Calu3 (cell line): ENCODE measurements at regions not wholly inside any gene's neighbourhood (a gene's known extent, or its start where the extent isn't known, plus 50 kb on each side); places are given as distances from the start of the nearest gene placed in this dataset.

Experiments used
- BruUV-seq: library from RNA; stranded (reverse); fragments of 400-500 nt; replicated peaks from 2 replicates; lab custom pipeline; 2021; lab: Mats Ljungman, UMichigan
- CTCF ChIA-PET: fragments of 300-600 bp; sonication (Branson Sonifier 250); formaldehyde crosslinking; loops from one replicate; lab custom pipeline; 2022; ENCODE audit warnings: antibody characterized with exemption; lab: Charles Lee
- DNase-seq: peaks from one replicate; pipeline ENCODE4 v3.0.0; 2022
- H3K27ac Mint-ChIP-seq: one replicate; pipeline ENCODE4 v1.8.0; 2022; ENCODE audit warnings: mixed read lengths; ENCODE audit not compliant: unreplicated experiment
- H3K27me3 Mint-ChIP-seq: one replicate; pipeline ENCODE4 v1.8.0; 2022; ENCODE audit warnings: mixed read lengths; ENCODE audit not compliant: unreplicated experiment
- H3K36me3 Mint-ChIP-seq: one replicate; pipeline ENCODE4 v1.8.0; 2022; ENCODE audit warnings: mild to moderate bottlenecking, moderate library complexity, mixed read lengths; ENCODE audit not compliant: insufficient read depth, unreplicated experiment
- H3K4me1 Mint-ChIP-seq: one replicate; pipeline ENCODE4 v1.8.0; 2022; ENCODE audit warnings: mild to moderate bottlenecking, low read depth, mixed read lengths; ENCODE audit not compliant: unreplicated experiment
- H3K4me3 Mint-ChIP-seq: one replicate; pipeline ENCODE4 v1.8.0; 2022; ENCODE audit warnings: mild to moderate bottlenecking, low read depth, moderate library complexity, mixed read lengths; ENCODE audit not compliant: unreplicated experiment
- H3K9me3 Mint-ChIP-seq: one replicate; pipeline ENCODE4 v1.8.0; 2022; ENCODE audit warnings: low read depth, mixed read lengths; ENCODE audit not compliant: unreplicated experiment
- intact Hi-C: fragments of 100-400 bp; cut with micrococcal nuclease; formaldehyde crosslinking; loops from one replicate; pipeline ENCODE4 v1.10.0; 2022; ENCODE audit not compliant: unreplicated experiment
- TF ChIP-seq, protein P1 (sequence below): fragments of 200-600 bp; IDR thresholded peaks from one replicate; pipeline ENCODE4 v1.8.0; 2022; ENCODE audit warnings: antibody characterized with exemption; ENCODE audit not compliant: unreplicated experiment

GRCh38 chr2:78895022-78895421 is 130.5 kb upstream of the REG3G start:
- intact Hi-C loops, result no loop called here
- BruUV-seq, result no TSS peak
- TF ChIP-seq, protein P1, sequence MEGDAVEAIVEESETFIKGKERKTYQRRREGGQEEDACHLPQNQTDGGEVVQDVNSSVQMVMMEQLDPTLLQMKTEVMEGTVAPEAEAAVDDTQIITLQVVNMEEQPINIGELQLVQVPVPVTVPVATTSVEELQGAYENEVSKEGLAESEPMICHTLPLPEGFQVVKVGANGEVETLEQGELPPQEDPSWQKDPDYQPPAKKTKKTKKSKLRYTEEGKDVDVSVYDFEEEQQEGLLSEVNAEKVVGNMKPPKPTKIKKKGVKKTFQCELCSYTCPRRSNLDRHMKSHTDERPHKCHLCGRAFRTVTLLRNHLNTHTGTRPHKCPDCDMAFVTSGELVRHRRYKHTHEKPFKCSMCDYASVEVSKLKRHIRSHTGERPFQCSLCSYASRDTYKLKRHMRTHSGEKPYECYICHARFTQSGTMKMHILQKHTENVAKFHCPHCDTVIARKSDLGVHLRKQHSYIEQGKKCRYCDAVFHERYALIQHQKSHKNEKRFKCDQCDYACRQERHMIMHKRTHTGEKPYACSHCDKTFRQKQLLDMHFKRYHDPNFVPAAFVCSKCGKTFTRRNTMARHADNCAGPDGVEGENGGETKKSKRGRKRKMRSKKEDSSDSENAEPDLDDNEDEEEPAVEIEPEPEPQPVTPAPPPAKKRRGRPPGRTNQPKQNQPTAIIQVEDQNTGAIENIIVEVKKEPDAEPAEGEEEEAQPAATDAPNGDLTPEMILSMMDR, result no peak
- peaks cover 11% of the 10 kb centered on the region for H3K9me3 Mint-ChIP-seq
- H3K4me3 Mint-ChIP-seq, result no peak overlapping the region
- H3K36me3 Mint-ChIP-seq, result no peaks in the 10 kb centered on the region
- no peaks in the 10 kb centered on the region for H3K4me1 Mint-ChIP-seq
- no peaks in the 10 kb centered on the region for H3K27me3 Mint-ChIP-seq
- CTCF ChIA-PET, result no interaction called here
- no peak for DNase-seq
- no peak overlapping the region for H3K27ac Mint-ChIP-seq

DNA sequence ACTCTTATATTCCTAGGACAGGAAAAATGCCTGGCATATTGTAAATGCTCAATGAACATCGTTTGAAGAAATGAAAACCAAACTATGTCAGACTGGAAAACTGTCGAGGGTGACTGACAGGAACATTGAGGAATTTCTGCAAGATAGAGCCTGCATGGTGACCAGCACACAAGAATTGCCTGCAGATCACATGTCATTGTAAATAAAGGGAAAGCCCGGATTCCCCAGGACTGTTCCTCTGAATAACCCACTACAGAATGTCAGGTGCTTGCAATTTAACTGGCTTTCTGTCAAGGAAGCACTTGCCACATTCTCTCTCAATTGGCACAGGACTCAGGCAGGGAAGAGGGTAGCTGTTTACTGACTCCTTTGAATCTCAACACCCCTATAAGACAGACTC is 129.0 kb upstream of the REG3G start:
- intact Hi-C loops, result no loop called here
- BruUV-seq, result no TSS peak
- Mint-ChIP-seq H3K4me1 (no peaks in the 10 kb centered on the region), H3K9me3 (peaks cover 13% of the 10 kb centered on the region), H3K36me3 (no peaks in the 10 kb centered on the region), H3K4me3 (no peak overlapping the region), H3K27me3 (no peaks in the 10 kb centered on the region), H3K27ac (no peak overlapping the region)
- CTCF ChIA-PET, result no interaction called here
- no peak for DNase-seq
- TF ChIP-seq, protein P1, result no peak

DNA sequence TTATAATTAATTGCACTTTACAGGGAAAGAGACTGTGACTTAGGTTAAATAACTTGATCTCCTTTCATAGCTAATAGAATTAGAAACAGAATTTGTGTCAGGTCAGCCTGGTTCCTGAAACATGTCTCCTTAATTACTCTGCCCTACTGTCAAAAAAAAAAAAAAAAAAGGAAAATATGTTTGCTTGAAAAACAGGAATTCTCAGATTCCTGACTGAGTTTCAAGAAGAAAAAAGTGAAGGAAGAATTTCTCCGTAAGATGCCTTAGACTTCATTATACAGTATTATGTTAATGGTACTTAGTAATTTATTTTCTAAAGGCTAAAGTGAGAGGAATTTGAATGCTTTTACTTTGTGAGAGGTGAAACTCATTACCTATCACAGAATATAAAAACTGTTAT is 118.4 kb upstream of the REG3G start:
- H3K4me3 Mint-ChIP-seq, result no peak overlapping the region
- BruUV-seq, result no TSS peak
- H3K36me3 Mint-ChIP-seq, result no peaks in the 10 kb centered on the region
- TF ChIP-seq, protein P1, result no peak
- peaks cover 9% of the 10 kb centered on the region for H3K9me3 Mint-ChIP-seq
- no peak for DNase-seq
- no peak overlapping the region for H3K27ac Mint-ChIP-seq
- CTCF ChIA-PET, result no interaction called here
- intact Hi-C loops, result no loop called here
- H3K27me3 Mint-ChIP-seq, result no peaks in the 10 kb centered on the region
- H3K4me1 Mint-ChIP-seq, result no peaks in the 10 kb centered on the region

DNA sequence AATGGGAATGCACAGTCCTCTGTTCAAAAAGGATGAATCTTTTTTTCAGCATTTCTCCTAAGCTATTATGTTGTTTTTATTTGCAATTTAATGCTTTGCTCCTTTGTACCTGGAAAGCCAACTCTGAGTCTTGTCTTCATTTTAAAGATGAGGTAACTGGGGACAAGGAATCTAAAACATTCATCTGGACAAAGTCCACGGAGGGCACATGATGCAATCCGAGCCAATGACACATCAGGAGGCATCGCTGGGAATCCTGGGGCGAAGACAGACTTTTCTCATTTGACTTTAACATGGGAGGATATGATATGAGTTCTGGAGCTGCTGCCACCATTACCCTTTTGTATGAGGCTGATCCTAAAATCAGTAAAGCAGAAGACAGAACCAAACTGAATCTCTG is 116.5 kb upstream of the REG3G start:
- intact Hi-C loops, result no loop called here
- Mint-ChIP-seq H3K9me3 (peaks cover 11% of the 10 kb centered on the region), H3K4me1 (no peaks in the 10 kb centered on the region), H3K27ac (no peak overlapping the region), H3K36me3 (no peaks in the 10 kb centered on the region), H3K4me3 (no peak overlapping the region), H3K27me3 (no peaks in the 10 kb centered on the region)
- CTCF ChIA-PET, result interaction anchor here (0.7 kb wide), 1 partner anchor 1178 kb away, joined by 3 read pairs; no protein-coding TSS in a partner anchor
- TF ChIP-seq, protein P1, result no peak
- BruUV-seq, result no TSS peak
- DNase-seq, result no peak
